ENCODE measurements at regions not wholly inside any gene's neighbourhood (a gene's known extent, or its start where the extent isn't known, plus 50 kb on each side); places are given as distances from the start of the nearest gene placed in this dataset.

- TF ChIP-seq CTCF (IDR thresholded peaks at IDR 0.05) (no peak), POLR2AphosphoS5 (IDR thresholded peaks at IDR 0.05) (no peak), POLR2A (IDR thresholded peaks at IDR 0.05) (no peak)
Measured at GRCh38 chr9:81460693-81461092, 228.7 kb downstream of the TLE1 start.

Measured in sigmoid colon (tissue), 4 donors.